GM12865 (cell line): ENCODE measurements at regions not wholly inside any gene's neighbourhood (a gene's known extent, or its start where the extent isn't known, plus 50 kb on each side); places are given as distances from the start of the nearest gene placed in this dataset.

Experiments used
- DNase-seq: peaks from one replicate; pipeline ENCODE4 v3.0.0; 2010; ENCODE audit warnings: low read depth
- H3K4me3 ChIP-seq: 2 replicates; pipeline ENCODE4 v1.5.1; 2011; ENCODE audit warnings: mild to moderate bottlenecking, low read depth, low read length, control low read depth
- CTCF ChIP-seq: IDR thresholded peaks from 2 replicates; pipeline ENCODE4 v1.5.1; 2011; ENCODE audit warnings: low read length, control low read depth, low read depth, inconsistent platforms; ENCODE audit not compliant: insufficient read depth; ENCODE audit errors: missing control alignments

GRCh38 chr5:167061695-167062094 is 1229.8 kb upstream of the WWC1 start:
- H3K4me3 ChIP-seq: no peak overlapping the region
- DNase-seq: no peak
- no peak for TF ChIP-seq CTCF

- no peak for TF ChIP-seq CTCF
- no peak for DNase-seq
Measured at GRCh38 chr5:167063116-167063515, 1228.3 kb upstream of the WWC1 start.

GRCh38 chr5:167063788-167064187 is 1227.7 kb upstream of the WWC1 start:
- H3K4me3 ChIP-seq: no peak overlapping the region
- TF ChIP-seq CTCF: no peak
- no peak for DNase-seq

More at GRCh38 chr5:167063116-167063515, 1228.3 kb upstream of the WWC1 start:
- no peak overlapping the region for H3K4me3 ChIP-seq

GRCh38 chr5:167064198-167064776 is 1227.2 kb upstream of the WWC1 start:
- DNase-seq: no peak

GRCh38 chr5:167065794-167066193 is 1225.7 kb upstream of the WWC1 start:
- TF ChIP-seq CTCF: no peak
- DNase-seq: no peak
- no peak overlapping the region for H3K4me3 ChIP-seq

More at GRCh38 chr5:167064198-167064776, 1227.2 kb upstream of the WWC1 start:
- TF ChIP-seq CTCF: no peak
- no peak overlapping the region for H3K4me3 ChIP-seq

GRCh38 chr5:167071981-167072610 is 1219.3 kb upstream of the WWC1 start:
- H3K4me3 ChIP-seq: no peak overlapping the region
- TF ChIP-seq CTCF: no peak
- DNase-seq: no peak

GRCh38 chr5:167081561-167081960 is 1209.9 kb upstream of the WWC1 start:
- no peak for DNase-seq
- H3K4me3 ChIP-seq: no peak overlapping the region
- no peak for TF ChIP-seq CTCF
